HL-60 (cell line): ENCODE measurements at regions not wholly inside any gene's neighbourhood (a gene's known extent, or its start where the extent isn't known, plus 50 kb on each side); places are given as distances from the start of the nearest gene placed in this dataset.

ENCODE experiments used
- DNase-seq, 2 experiments: peaks; one replicate each; pipeline ENCODE4 v3.0.0-alpha.2; 2010 to 2020; ENCODE audit warnings: low read depth in 1 of 2, low spot score in 1 of 2
- H3K27ac ChIP-seq: fragments of 250-450 bp; sonication (Bioruptor Pico); replicated peaks from 2 replicates; pipeline ENCODE4 v1.5.1; 2020; ENCODE audit warnings: mild to moderate bottlenecking, moderate library complexity
- H3K27me3 ChIP-seq: fragments of 250-450 bp; sonication (Bioruptor Pico); 2 replicates; pipeline ENCODE4 v1.5.1; 2021; ENCODE audit warnings: mild to moderate bottlenecking, moderate library complexity; ENCODE audit not compliant: insufficient read depth, poor library complexity, severe bottlenecking
- H3K4me3 ChIP-seq: replicated peaks from 2 replicates; pipeline ENCODE4 v1.5.1; 2011; ENCODE audit warnings: mild to moderate bottlenecking, control low read depth, low read length; ENCODE audit not compliant: insufficient read depth
- CTCF ChIP-seq: IDR thresholded peaks from one replicate; pipeline ENCODE4 v1.5.1; 2011; ENCODE audit warnings: low read length, control low read depth, inconsistent platforms; ENCODE audit not compliant: insufficient read depth
- GABPA ChIP-seq: IDR thresholded peaks from 2 replicates; pipeline ENCODE4 v1.6.1; 2012; ENCODE audit warnings: low read depth
- POLR2AphosphoS5 ChIP-seq: IDR thresholded peaks from 2 replicates; pipeline ENCODE4 v1.6.1; 2012; ENCODE audit warnings: low read depth
- SPI1 ChIP-seq: IDR thresholded peaks from 2 replicates; pipeline ENCODE4 v1.6.1; 2012; ENCODE audit warnings: low read depth, mild to moderate bottlenecking, borderline replicate concordance
- TF ChIP-seq, protein P1 (sequence below): IDR thresholded peaks from 2 replicates; pipeline ENCODE4 v1.6.1; 2012; ENCODE audit warnings: low read depth; ENCODE audit not compliant: insufficient replicate concordance

GRCh38 chr13:78078168-78078567 lies 159.5 kb upstream of the EDNRB start:
- no peak overlapping the region for H3K27ac ChIP-seq

GRCh38 chr13:78067290-78067689 lies 148.7 kb upstream of the EDNRB start:
- Histone ChIP-seq H3K27ac (no peak overlapping the region), H3K4me3 (no peak overlapping the region), H3K27me3 (no peaks in the 10 kb centered on the region)
- no peak for DNase-seq
- TF ChIP-seq POLR2AphosphoS5, result no peak
- no peak for TF ChIP-seq CTCF
- no peak for TF ChIP-seq GABPA
- no peak for TF ChIP-seq SPI1
- TF ChIP-seq, protein P1, sequence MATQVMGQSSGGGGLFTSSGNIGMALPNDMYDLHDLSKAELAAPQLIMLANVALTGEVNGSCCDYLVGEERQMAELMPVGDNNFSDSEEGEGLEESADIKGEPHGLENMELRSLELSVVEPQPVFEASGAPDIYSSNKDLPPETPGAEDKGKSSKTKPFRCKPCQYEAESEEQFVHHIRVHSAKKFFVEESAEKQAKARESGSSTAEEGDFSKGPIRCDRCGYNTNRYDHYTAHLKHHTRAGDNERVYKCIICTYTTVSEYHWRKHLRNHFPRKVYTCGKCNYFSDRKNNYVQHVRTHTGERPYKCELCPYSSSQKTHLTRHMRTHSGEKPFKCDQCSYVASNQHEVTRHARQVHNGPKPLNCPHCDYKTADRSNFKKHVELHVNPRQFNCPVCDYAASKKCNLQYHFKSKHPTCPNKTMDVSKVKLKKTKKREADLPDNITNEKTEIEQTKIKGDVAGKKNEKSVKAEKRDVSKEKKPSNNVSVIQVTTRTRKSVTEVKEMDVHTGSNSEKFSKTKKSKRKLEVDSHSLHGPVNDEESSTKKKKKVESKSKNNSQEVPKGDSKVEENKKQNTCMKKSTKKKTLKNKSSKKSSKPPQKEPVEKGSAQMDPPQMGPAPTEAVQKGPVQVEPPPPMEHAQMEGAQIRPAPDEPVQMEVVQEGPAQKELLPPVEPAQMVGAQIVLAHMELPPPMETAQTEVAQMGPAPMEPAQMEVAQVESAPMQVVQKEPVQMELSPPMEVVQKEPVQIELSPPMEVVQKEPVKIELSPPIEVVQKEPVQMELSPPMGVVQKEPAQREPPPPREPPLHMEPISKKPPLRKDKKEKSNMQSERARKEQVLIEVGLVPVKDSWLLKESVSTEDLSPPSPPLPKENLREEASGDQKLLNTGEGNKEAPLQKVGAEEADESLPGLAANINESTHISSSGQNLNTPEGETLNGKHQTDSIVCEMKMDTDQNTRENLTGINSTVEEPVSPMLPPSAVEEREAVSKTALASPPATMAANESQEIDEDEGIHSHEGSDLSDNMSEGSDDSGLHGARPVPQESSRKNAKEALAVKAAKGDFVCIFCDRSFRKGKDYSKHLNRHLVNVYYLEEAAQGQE, result no peak

More at GRCh38 chr13:78078168-78078567, 159.5 kb upstream of the EDNRB start:
- Histone ChIP-seq H3K4me3 (no peak overlapping the region), H3K27me3 (no peaks in the 10 kb centered on the region)
- DNase-seq, result no peak
- TF ChIP-seq, protein P1, result no peak
- TF ChIP-seq POLR2AphosphoS5 (no peak), GABPA (no peak), SPI1 (no peak), CTCF (no peak)

GRCh38 chr13:78065141-78065540 lies 146.5 kb upstream of the EDNRB start:
- H3K4me3 ChIP-seq, result no peak overlapping the region
- no peak overlapping the region for H3K27ac ChIP-seq
- H3K27me3 ChIP-seq, result no peaks in the 10 kb centered on the region
- DNase-seq, result no peak
- TF ChIP-seq CTCF (no peak), GABPA (no peak), SPI1 (no peak), POLR2AphosphoS5 (no peak)
- TF ChIP-seq, protein P1, result no peak
